GM23248 (cell line): ENCODE measurements at regions not wholly inside any gene's neighbourhood (a gene's known extent, or its start where the extent isn't known, plus 50 kb on each side); places are given as distances from the start of the nearest gene placed in this dataset.

Source experiments
- DNase-seq: peaks from one replicate; pipeline ENCODE4 v3.0.0-alpha.2; 2015
- H2AFZ ChIP-seq: fragments of 200-600 bp; sonication (generic); 2 replicates; pipeline ENCODE4 v1.6.1; 2016; ENCODE audit warnings: antibody characterized with exemption
- H3F3A ChIP-seq: fragments of 200-600 bp; sonication (generic); 2 replicates; pipeline ENCODE4 v1.6.1; 2016; ENCODE audit warnings: mild to moderate bottlenecking, antibody characterized with exemption, mixed run types; ENCODE audit not compliant: insufficient read depth
- H3K27ac ChIP-seq: fragments of 200-600 bp; sonication (generic); 2 replicates; pipeline ENCODE4 v1.5.1; 2016; ENCODE audit warnings: mild to moderate bottlenecking
- H3K27me3 ChIP-seq: fragments of 200-600 bp; sonication (generic); replicated peaks from 2 replicates; pipeline ENCODE4 v1.6.1; 2016; ENCODE audit warnings: mild to moderate bottlenecking; ENCODE audit not compliant: insufficient read depth
- H3K36me3 ChIP-seq: fragments of 200-600 bp; sonication (generic); 2 replicates; pipeline ENCODE4 v1.6.1; 2016; ENCODE audit warnings: low read depth, mild to moderate bottlenecking
- H3K4me1 ChIP-seq: fragments of 200-600 bp; sonication (generic); 2 replicates; pipeline ENCODE4 v1.6.1; 2016; ENCODE audit warnings: mild to moderate bottlenecking; ENCODE audit not compliant: insufficient read depth
- H3K4me2 ChIP-seq: fragments of 200-600 bp; sonication (generic); one replicate; pipeline ENCODE4 v1.6.1; 2016; ENCODE audit warnings: mild to moderate bottlenecking; ENCODE audit not compliant: unreplicated experiment
- H3K4me3 ChIP-seq: fragments of 200-600 bp; sonication (generic); 2 replicates; pipeline ENCODE4 v1.5.1; 2016; ENCODE audit warnings: mild to moderate bottlenecking
- H3K79me2 ChIP-seq: fragments of 200-600 bp; sonication (generic); 2 replicates; pipeline ENCODE4 v1.6.1; 2016; ENCODE audit warnings: mild to moderate bottlenecking; ENCODE audit not compliant: insufficient read depth
- H3K9ac ChIP-seq: fragments of 200-600 bp; sonication (generic); 2 replicates; pipeline ENCODE4 v1.6.1; 2016; ENCODE audit warnings: mild to moderate bottlenecking
- H3K9me2 ChIP-seq: fragments of 200-600 bp; sonication (generic); 2 replicates; pipeline ENCODE4 v1.6.1; 2016; ENCODE audit warnings: mixed run types, mild to moderate bottlenecking, moderate library complexity; ENCODE audit not compliant: insufficient read depth
- H3K9me3 ChIP-seq: fragments of 200-600 bp; sonication (generic); one replicate; pipeline ENCODE4 v1.6.1; 2017; ENCODE audit warnings: low read depth
- H4K20me1 ChIP-seq: fragments of 200-600 bp; sonication (generic); 2 replicates; pipeline ENCODE4 v1.6.0; 2016; ENCODE audit not compliant: insufficient read depth
- EZH2 ChIP-seq: fragments of 200-600 bp; sonication (generic); IDR thresholded peaks from 2 replicates; pipeline ENCODE4 v1.6.1; 2018; ENCODE audit warnings: antibody characterized with exemption, mild to moderate bottlenecking; ENCODE audit not compliant: insufficient read depth, poor library complexity, severe bottlenecking
- EZH2phosphoT487 ChIP-seq: fragments of 200-600 bp; sonication (generic); IDR thresholded peaks from 2 replicates; pipeline ENCODE4 v1.6.1; 2018; ENCODE audit warnings: antibody characterized with exemption, moderate library complexity, mild to moderate bottlenecking, low read depth; ENCODE audit not compliant: insufficient read depth
- WGBS, 2 experiments: methylation state at CpG; one replicate each; pipeline ENCODE4 v1.1.6; 2015 to 2017; ENCODE audit warnings: low lambda C conversion rate in 2 of 2, low coverage in 1 of 2; ENCODE audit errors: missing lambda C conversion rate in 2 of 2; 5-methylcytosine and 5-hydroxymethylcytosine counted together
- in situ Hi-C: fragments of 300-500 bp; cut with MboI; formaldehyde crosslinking; loops from 2 replicates; pipeline ENCODE4 v1.15.0; 2020

- WGBS, 2 experiments, result 52 to 58% methylated on average over 16 of the region's 16 CpGs
- no peaks in the 10 kb centered on the region for H3K9me3 ChIP-seq
- H4K20me1 ChIP-seq, result no peaks in the 10 kb centered on the region
- H3K9ac ChIP-seq, result no peak overlapping the region
- no peak overlapping the region for H3K4me2 ChIP-seq
- no peaks in the 10 kb centered on the region for H3K79me2 ChIP-seq
- H2AFZ ChIP-seq, result no peak overlapping the region
- H3K27ac ChIP-seq, result no peak overlapping the region
- no peaks in the 10 kb centered on the region for H3K9me2 ChIP-seq
- no peaks in the 10 kb centered on the region for H3K4me1 ChIP-seq
- no peak for TF ChIP-seq EZH2
- no peak for TF ChIP-seq EZH2phosphoT487
- in situ Hi-C loops, result no loop called here
- no peaks in the 10 kb centered on the region for H3K27me3 ChIP-seq
- H3K4me3 ChIP-seq, result no peak overlapping the region
- DNase-seq, result no peak
- no peaks in the 10 kb centered on the region for H3K36me3 ChIP-seq
- no peaks in the 10 kb centered on the region for H3F3A ChIP-seq
Measured at GRCh38 chr10:129402459-129402858, 64.6 kb upstream of the MGMT start.

- WGBS, 2 experiments, result 69 to 71% methylated on average over 12 to 13 of the region's 13 CpGs
- no peak overlapping the region for H3K4me3 ChIP-seq
- H3K4me1 ChIP-seq, result no peaks in the 10 kb centered on the region
- no peaks in the 10 kb centered on the region for H3F3A ChIP-seq
- H3K9me2 ChIP-seq, result no peaks in the 10 kb centered on the region
- TF ChIP-seq EZH2 (no peak), EZH2phosphoT487 (no peak)
- no peaks in the 10 kb centered on the region for H3K36me3 ChIP-seq
- no peaks in the 10 kb centered on the region for H3K79me2 ChIP-seq
- H3K4me2 ChIP-seq, result no peak overlapping the region
- H3K27ac ChIP-seq, result no peak overlapping the region
- H3K9me3 ChIP-seq, result no peaks in the 10 kb centered on the region
- no peaks in the 10 kb centered on the region for H4K20me1 ChIP-seq
- in situ Hi-C loops, result no loop called here
- DNase-seq, result no peak
- no peak overlapping the region for H2AFZ ChIP-seq
- H3K9ac ChIP-seq, result no peak overlapping the region
- no peaks in the 10 kb centered on the region for H3K27me3 ChIP-seq
Measured at GRCh38 chr10:129404091-129404490, 63.0 kb upstream of the MGMT start.

GRCh38 chr10:129405389-129405788, 61.7 kb upstream of the MGMT start:
- no peak for DNase-seq
- in situ Hi-C loops, result no loop called here
- Histone ChIP-seq H3F3A (no peaks in the 10 kb centered on the region), H3K4me2 (no peak overlapping the region), H3K9ac (no peak overlapping the region), H3K79me2 (no peaks in the 10 kb centered on the region), H3K4me1 (no peaks in the 10 kb centered on the region), H3K36me3 (no peaks in the 10 kb centered on the region), H3K9me2 (no peaks in the 10 kb centered on the region), H4K20me1 (no peaks in the 10 kb centered on the region), H3K27ac (no peak overlapping the region), H2AFZ (no peak overlapping the region), H3K27me3 (no peaks in the 10 kb centered on the region), H3K4me3 (no peak overlapping the region), H3K9me3 (no peaks in the 10 kb centered on the region)
- WGBS, 2 experiments, result 41 to 54% methylated on average over 3 of the region's 3 CpGs
- no peak for TF ChIP-seq EZH2
- no peak for TF ChIP-seq EZH2phosphoT487

- no peak overlapping the region for H2AFZ ChIP-seq
- H3K9me3 ChIP-seq, result no peaks in the 10 kb centered on the region
- H3K36me3 ChIP-seq, result no peaks in the 10 kb centered on the region
- H3K4me2 ChIP-seq, result no peak overlapping the region
- DNase-seq, result no peak
- TF ChIP-seq EZH2 (no peak), EZH2phosphoT487 (no peak)
- H3K27ac ChIP-seq, result no peak overlapping the region
- H3K9me2 ChIP-seq, result no peaks in the 10 kb centered on the region
- no peaks in the 10 kb centered on the region for H3K27me3 ChIP-seq
- H3F3A ChIP-seq, result no peaks in the 10 kb centered on the region
- H3K4me1 ChIP-seq, result no peaks in the 10 kb centered on the region
- no peaks in the 10 kb centered on the region for H4K20me1 ChIP-seq
- no peaks in the 10 kb centered on the region for H3K79me2 ChIP-seq
- in situ Hi-C loops, result no loop called here
- no peak overlapping the region for H3K9ac ChIP-seq
- 50 to 55% methylated on average over 20 of the region's 20 CpGs for WGBS, 2 experiments
- H3K4me3 ChIP-seq, result no peak overlapping the region
Measured at GRCh38 chr10:129410688-129411392, 56.2 kb upstream of the MGMT start.

DNA sequence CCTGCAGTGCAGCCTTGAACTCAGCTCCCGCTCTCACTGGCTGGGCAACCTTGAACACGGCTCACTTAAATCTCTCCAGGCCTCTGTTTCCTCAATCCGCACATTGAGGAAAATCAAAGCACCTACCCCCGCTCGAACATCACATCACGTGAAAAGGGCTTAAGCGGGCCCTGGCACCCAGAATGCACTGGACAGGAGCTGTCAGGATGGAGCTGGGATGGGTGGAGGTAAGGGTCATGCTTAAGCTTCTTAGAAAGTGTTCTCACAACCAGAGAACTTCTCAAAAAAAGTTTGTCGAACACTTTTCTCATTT, 55.7 kb upstream of the MGMT start:
- no peak for DNase-seq
- H3K27me3 ChIP-seq, result 0 out of 2 replicates have a peak, but pooled peaks cover 2% of the 10 kb centered on the region
- no peaks in the 10 kb centered on the region for H3K4me1 ChIP-seq
- no peaks in the 10 kb centered on the region for H3K9me3 ChIP-seq
- H2AFZ ChIP-seq, result no peak overlapping the region
- no peak for TF ChIP-seq EZH2
- TF ChIP-seq EZH2phosphoT487, result no peak
- no peak overlapping the region for H3K4me3 ChIP-seq
- no peaks in the 10 kb centered on the region for H3F3A ChIP-seq
- no peak overlapping the region for H3K27ac ChIP-seq
- WGBS, 2 experiments, result 65 to 67% methylated on average over 8 of the region's 8 CpGs
- no peak overlapping the region for H3K4me2 ChIP-seq
- H3K9me2 ChIP-seq, result no peaks in the 10 kb centered on the region
- H4K20me1 ChIP-seq, result no peaks in the 10 kb centered on the region
- in situ Hi-C loops, result no loop called here
- no peaks in the 10 kb centered on the region for H3K36me3 ChIP-seq
- H3K9ac ChIP-seq, result no peak overlapping the region
- no peaks in the 10 kb centered on the region for H3K79me2 ChIP-seq
